GM19468 (cell line): ENCODE measurements at regions not wholly inside any gene's neighbourhood (a gene's known extent, or its start where the extent isn't known, plus 50 kb on each side); places are given as distances from the start of the nearest gene placed in this dataset.
"Not testable (repeated sequence)": the region's sequence is repeated elsewhere in the genome, so short reads cannot be mapped to it uniquely, and the experiment has no call there.

ENCODE experiments used
- ATAC-seq: cut with Tn5 transposase; IDR thresholded peaks from one replicate; pipeline ENCODE4 v1.9.1; 2021; ENCODE audit warnings: mild to moderate bottlenecking, moderate library complexity, moderate number of reproducible peaks; ENCODE audit not compliant: unreplicated experiment; ENCODE audit errors: extremely low read depth

- not testable (repeated sequence) for ATAC-seq
Observed at GRCh38 chr6:86872810-86873209, 64.5 kb upstream of the HTR1E start.

GRCh38 chr6:86871681-86872080 is 65.6 kb upstream of the HTR1E start:
- ATAC-seq = no peak

GRCh38 chr6:86869500-86869899 is 67.8 kb upstream of the HTR1E start:
- no peak for ATAC-seq

GRCh38 chr6:86859513-86859912 is 77.8 kb upstream of the HTR1E start:
- no peak for ATAC-seq

GRCh38 chr6:86858970-86859369 is 78.4 kb upstream of the HTR1E start:
- no peak for ATAC-seq

- ATAC-seq = no peak
Observed at GRCh38 chr6:86857783-86858182, 79.5 kb upstream of the HTR1E start.

GRCh38 chr6:86856937-86857563 is 80.3 kb upstream of the HTR1E start:
- no peak for ATAC-seq

GRCh38 chr6:86856379-86856778 is 80.9 kb upstream of the HTR1E start:
- ATAC-seq = no peak

- no peak for ATAC-seq
Observed at GRCh38 chr6:86848986-86849385, 88.3 kb upstream of the HTR1E start.

- ATAC-seq = no peak
Observed at GRCh38 chr6:86832686-86833085, 104.6 kb upstream of the HTR1E start.

GRCh38 chr6:86825436-86825835 is 111.9 kb upstream of the HTR1E start:
- ATAC-seq = no peak

- ATAC-seq = no peak
Observed at GRCh38 chr6:86822747-86823146, 114.6 kb upstream of the HTR1E start.

GRCh38 chr6:86820750-86821149 is 116.6 kb upstream of the HTR1E start:
- no peak for ATAC-seq

GRCh38 chr6:86793649-86794048 is 143.7 kb upstream of the HTR1E start:
- no peak for ATAC-seq

GRCh38 chr6:86791476-86791875 is 145.9 kb upstream of the HTR1E start:
- ATAC-seq = no peak

- no peak for ATAC-seq
Observed at GRCh38 chr6:86789779-86790411, 147.4 kb upstream of the HTR1E start.

- no peak for ATAC-seq
Observed at GRCh38 chr6:86782328-86782727, 155.0 kb upstream of the HTR1E start.

- ATAC-seq = no peak
Observed at GRCh38 chr6:86780923-86781322, 156.4 kb upstream of the HTR1E start.

GRCh38 chr6:86775893-86776292 is 161.4 kb upstream of the HTR1E start:
- no peak for ATAC-seq

GRCh38 chr6:86765211-86765610 is 172.1 kb upstream of the HTR1E start:
- ATAC-seq = no peak

GRCh38 chr6:86759953-86760352 is 177.4 kb upstream of the HTR1E start:
- ATAC-seq = not testable (repeated sequence)

GRCh38 chr6:86756640-86757229 is 180.6 kb upstream of the HTR1E start:
- ATAC-seq = no peak
